CD4-positive, alpha-beta T cell treated with Interleukin-10 for 1 hour (primary cell): ENCODE measurements at regions not wholly inside any gene's neighbourhood (a gene's known extent, or its start where the extent isn't known, plus 50 kb on each side); places are given as distances from the start of the nearest gene placed in this dataset.

Source experiments
- DNase-seq: peaks from one replicate; pipeline ENCODE4 v3.0.0-alpha.2; 2020

- DNase-seq = no peak
Observed at GRCh38 chr2:2822143-2822542, 491.1 kb upstream of the MYT1L start.

GRCh38 chr2:2812648-2813047, 481.6 kb upstream of the MYT1L start:
- no peak for DNase-seq

GRCh38 chr2:2812117-2812516, 481.0 kb upstream of the MYT1L start:
- no peak for DNase-seq

GRCh38 chr2:2810504-2810903, 479.4 kb upstream of the MYT1L start:
- no peak for DNase-seq

- DNase-seq = no peak
Observed at GRCh38 chr2:2809771-2810170, 478.7 kb upstream of the MYT1L start.

- no peak for DNase-seq
Observed at GRCh38 chr2:2808551-2809058, 477.5 kb upstream of the MYT1L start.

- DNase-seq = no peak
Observed at GRCh38 chr2:2806711-2807110, 475.6 kb upstream of the MYT1L start.

GRCh38 chr2:2805263-2805662, 474.2 kb upstream of the MYT1L start:
- DNase-seq = no peak

- no peak for DNase-seq
Observed at GRCh38 chr2:2804528-2804927, 473.5 kb upstream of the MYT1L start.

- no peak for DNase-seq
Observed at GRCh38 chr2:2801458-2801857, 470.4 kb upstream of the MYT1L start.

- no peak for DNase-seq
Observed at GRCh38 chr2:2800697-2801096, 469.6 kb upstream of the MYT1L start.

GRCh38 chr2:2800001-2800400, 468.9 kb upstream of the MYT1L start:
- DNase-seq = no peak

GRCh38 chr2:2799151-2799697, 468.1 kb upstream of the MYT1L start:
- DNase-seq = no peak

GRCh38 chr2:2798337-2798736, 467.3 kb upstream of the MYT1L start:
- DNase-seq = no peak

- DNase-seq = no peak
Observed at GRCh38 chr2:2797797-2798196, 466.7 kb upstream of the MYT1L start.

GRCh38 chr2:2796207-2796606, 465.1 kb upstream of the MYT1L start:
- DNase-seq = no peak

- no peak for DNase-seq
Observed at GRCh38 chr2:2795438-2796091, 464.5 kb upstream of the MYT1L start.

GRCh38 chr2:2793925-2794560, 463.0 kb upstream of the MYT1L start:
- DNase-seq = no peak

- DNase-seq = no peak
Observed at GRCh38 chr2:2793514-2793913, 462.4 kb upstream of the MYT1L start.

- no peak for DNase-seq
Observed at GRCh38 chr2:2791606-2792005, 460.5 kb upstream of the MYT1L start.

GRCh38 chr2:2791031-2791430, 460.0 kb upstream of the MYT1L start:
- DNase-seq = no peak

- DNase-seq = no peak
Observed at GRCh38 chr2:2788076-2788475, 457.0 kb upstream of the MYT1L start.

GRCh38 chr2:2787301-2787907, 456.3 kb upstream of the MYT1L start:
- no peak for DNase-seq

- no peak for DNase-seq
Observed at GRCh38 chr2:2782007-2782406, 450.9 kb upstream of the MYT1L start.
